H9 (cell line): ENCODE measurements at regions not wholly inside any gene's neighbourhood (a gene's known extent, or its start where the extent isn't known, plus 50 kb on each side); places are given as distances from the start of the nearest gene placed in this dataset.
A peak's percentile ranks its signal among the peaks of the same experiment; 100 is the strongest.

ENCODE experiments used
- DNase-seq: peaks from one replicate; pipeline ENCODE4 v3.0.0-alpha.2; 2017
- H2AFZ ChIP-seq: one replicate; pipeline ENCODE4 v1.6.1; 2013; ENCODE audit warnings: mild to moderate bottlenecking, low read length, control low read depth, moderate library complexity
- H2AK5ac ChIP-seq: 2 replicates; pipeline ENCODE4 v1.6.1; 2013; ENCODE audit warnings: low read length, control low read depth, mixed read lengths; ENCODE audit not compliant: insufficient read length
- H2BK120ac ChIP-seq: one replicate; pipeline ENCODE4 v1.6.1; 2013; ENCODE audit warnings: low read depth, mild to moderate bottlenecking, low read length, control low read depth, inconsistent platforms; ENCODE audit not compliant: poor library complexity, severe bottlenecking
- H2BK12ac ChIP-seq: 2 replicates; pipeline ENCODE4 v1.6.1; 2013; ENCODE audit warnings: low read length, control low read depth, mixed read lengths, low read depth; ENCODE audit not compliant: insufficient read length
- H2BK15ac ChIP-seq: 2 replicates; pipeline ENCODE4 v1.6.1; 2013; ENCODE audit warnings: low read depth, low read length, control low read depth
- H2BK20ac ChIP-seq: one replicate; pipeline ENCODE4 v1.6.1; 2013; ENCODE audit warnings: low read depth, mild to moderate bottlenecking, low read length, control low read depth, inconsistent platforms; ENCODE audit not compliant: poor library complexity, severe bottlenecking
- H2BK5ac ChIP-seq: 2 replicates; pipeline ENCODE4 v1.6.1; 2013; ENCODE audit warnings: low read length, control low read depth, mixed read lengths; ENCODE audit not compliant: insufficient read length
- H3K14ac ChIP-seq: 2 replicates; pipeline ENCODE4 v1.6.1; 2013; ENCODE audit warnings: low read length, control low read depth; ENCODE audit not compliant: insufficient read depth
- H3K18ac ChIP-seq: 2 replicates; pipeline ENCODE4 v1.6.1; 2013; ENCODE audit warnings: low read depth, mild to moderate bottlenecking, mixed read lengths, low read length, control low read depth; ENCODE audit not compliant: insufficient read length
- H3K23ac ChIP-seq: 2 replicates; pipeline ENCODE4 v1.6.1; 2013; ENCODE audit warnings: low read length, control low read depth, mixed read lengths, low read depth; ENCODE audit not compliant: insufficient read length
- H3K23me2 ChIP-seq: 2 replicates; pipeline ENCODE4 v1.6.1; 2013; ENCODE audit warnings: low read depth, mild to moderate bottlenecking, mixed read lengths, low read length, control low read depth; ENCODE audit not compliant: insufficient read length, poor library complexity, severe bottlenecking
- H3K27ac ChIP-seq: 2 replicates; pipeline ENCODE4 v1.5.1; 2013; ENCODE audit warnings: low read length, control low read depth, mixed read lengths, low read depth; ENCODE audit not compliant: insufficient read length
- H3K27me3 ChIP-seq: 2 replicates; pipeline ENCODE4 v1.6.1; 2013; ENCODE audit warnings: low read length, control low read depth, inconsistent platforms; ENCODE audit not compliant: insufficient read depth
- H3K4ac ChIP-seq: 2 replicates; pipeline ENCODE4 v1.6.1; 2013; ENCODE audit warnings: low read depth, mild to moderate bottlenecking, control low read depth, inconsistent platforms, low read length, moderate library complexity
- H3K4me1 ChIP-seq: 2 replicates; pipeline ENCODE4 v1.6.1; 2013; ENCODE audit warnings: low read length, control low read depth, inconsistent platforms; ENCODE audit not compliant: insufficient read depth
- H3K4me2 ChIP-seq: 2 replicates; pipeline ENCODE4 v1.6.1; 2013; ENCODE audit warnings: low read length, control low read depth, mixed read lengths; ENCODE audit not compliant: insufficient read length, insufficient read depth
- H3K56ac ChIP-seq: 2 replicates; pipeline ENCODE4 v1.6.1; 2013; ENCODE audit warnings: low read depth, mild to moderate bottlenecking, mixed read lengths, low read length, control low read depth; ENCODE audit not compliant: insufficient read length
- H3K79me1 ChIP-seq: 2 replicates; pipeline ENCODE4 v1.6.1; 2013; ENCODE audit warnings: low read depth, mild to moderate bottlenecking, moderate library complexity, low read length, control low read depth, inconsistent platforms; ENCODE audit not compliant: insufficient read depth, poor library complexity, severe bottlenecking
- H3K79me2 ChIP-seq: 2 replicates; pipeline ENCODE4 v1.6.1; 2013; ENCODE audit warnings: low read length, control low read depth, inconsistent platforms; ENCODE audit not compliant: insufficient read depth
- H3K9ac ChIP-seq: 2 replicates; pipeline ENCODE4 v1.6.1; 2013; ENCODE audit warnings: low read length, control low read depth, mixed read lengths; ENCODE audit not compliant: insufficient read length; ENCODE audit errors: extremely low read depth
- H3K9me3 ChIP-seq: one replicate; pipeline ENCODE4 v1.6.1; 2013; ENCODE audit warnings: low read depth, low read length, inconsistent platforms; ENCODE audit not compliant: control insufficient read depth
- H3T11ph ChIP-seq: one replicate; pipeline ENCODE4 v1.6.1; 2013; ENCODE audit warnings: mild to moderate bottlenecking, low read length, control low read depth, inconsistent platforms
- H4K20me1 ChIP-seq: one replicate; pipeline ENCODE4 v1.6.1; 2013; ENCODE audit not compliant: control insufficient read depth, insufficient read length, insufficient read depth
- H4K5ac ChIP-seq: 2 replicates; pipeline ENCODE4 v1.6.1; 2013; ENCODE audit warnings: low read depth, mild to moderate bottlenecking, mixed read lengths, low read length, control low read depth; ENCODE audit not compliant: insufficient read length
- H4K8ac ChIP-seq: replicated peaks from 2 replicates; pipeline ENCODE4 v1.6.1; 2013; ENCODE audit warnings: low read length, control low read depth, mixed read lengths, low read depth; ENCODE audit not compliant: insufficient read length
- H4K91ac ChIP-seq: 2 replicates; pipeline ENCODE4 v1.6.1; 2013; ENCODE audit warnings: low read depth, mild to moderate bottlenecking, moderate library complexity, mixed read lengths, low read length, control low read depth; ENCODE audit not compliant: insufficient read length
- H3K27ac Mint-ChIP-seq, 3 experiments: 2 replicates in 2 of 3; 3 replicates in 1 of 3; pipeline ENCODE4 v1.8.0; 2020 to 2021; ENCODE audit warnings: mixed read lengths in 3 of 3, mild to moderate bottlenecking in 1 of 3, moderate library complexity in 1 of 3
- H3K27me3 Mint-ChIP-seq: 2 replicates; pipeline ENCODE4 v1.8.0; 2021; ENCODE audit warnings: low read depth, mild to moderate bottlenecking, moderate library complexity, mixed read lengths
- H3K36me3 Mint-ChIP-seq, 3 experiments: 2 replicates in 2 of 3; 3 replicates in 1 of 3; pipeline ENCODE4 v1.8.0; 2020 to 2021; ENCODE audit warnings: low read depth in 3 of 3, mixed read lengths in 3 of 3; ENCODE audit not compliant: insufficient read depth in 1 of 3
- H3K4me1 Mint-ChIP-seq, 2 experiments: 2 replicates each; pipeline ENCODE4 v1.8.0; 2020; ENCODE audit warnings: mixed read lengths in 2 of 2
- H3K4me3 Mint-ChIP-seq, 2 experiments: 2 replicates in 1 of 2; 3 replicates in 1 of 2; pipeline ENCODE4 v1.8.0; 2020 to 2021; ENCODE audit warnings: mild to moderate bottlenecking in 2 of 2, mixed read lengths in 2 of 2, moderate library complexity in 1 of 2
- H3K9me3 Mint-ChIP-seq, 2 experiments: 2 replicates in 1 of 2; 3 replicates in 1 of 2; pipeline ENCODE4 v1.8.0; 2020; ENCODE audit warnings: mild to moderate bottlenecking in 2 of 2, mixed read lengths in 2 of 2, moderate library complexity in 1 of 2
- WGBS: extraction: QIAGEN DNeasy Blood & Tissue Kit; methylation state at CpG from one replicate; pipeline ENCODE4 v1.1.7; 2013; ENCODE audit warnings: missing lambda C conversion rate, low lambda C conversion rate, mixed read lengths; ENCODE audit not compliant: insufficient read length; ENCODE audit errors: extremely low coverage; 5-methylcytosine and 5-hydroxymethylcytosine counted together
- TF ChIP-seq, protein P1 (sequence below): fragments of 200-600 bp; sonication (generic); conservative IDR thresholded peaks from 3 replicates; pipeline ENCODE4 v1.8.0; 2021; ENCODE audit warnings: antibody characterized with exemption, mild to moderate bottlenecking

GRCh38 chr5:166786889-166787288 lies 1504.6 kb upstream of the WWC1 start:
- peak overlapping the region in 1 of 3 experiments; percentile 13; a peak in 1 of 7 replicates for H3K27ac Mint-ChIP-seq
- no peak overlapping the region for H2BK120ac ChIP-seq

More at GRCh38 chr5:166786889-166787288, 1504.6 kb upstream of the WWC1 start:
- no CpG with 5 or more reads among the region's 8 CpGs for WGBS
- Histone ChIP-seq H4K8ac (no peak overlapping the region), H2BK5ac (no peak overlapping the region), H3K9ac (no peak overlapping the region), H3T11ph (no peak overlapping the region), H2AK5ac (no peak overlapping the region), H2BK20ac (no peak overlapping the region), H3K79me2 (no peaks in the 10 kb centered on the region), H3K4ac (no peak overlapping the region), H3K23ac (no peak overlapping the region), H3K79me1 (no peaks in the 10 kb centered on the region), H3K27me3 (no peaks in the 10 kb centered on the region), H2BK12ac (no peak overlapping the region), H4K91ac (no peak overlapping the region), H3K56ac (no peak overlapping the region), H2BK15ac (no peak overlapping the region), H3K9me3 (no peaks in the 10 kb centered on the region), H3K4me1 (no peaks in the 10 kb centered on the region), H4K5ac (no peak overlapping the region), H3K18ac (no peak overlapping the region), H3K23me2 (no peaks in the 10 kb centered on the region), H3K27ac (no peak overlapping the region), H3K4me2 (no peak overlapping the region), H3K14ac (no peak overlapping the region), H2AFZ (no peak overlapping the region), H4K20me1 (no peaks in the 10 kb centered on the region)
- Mint-ChIP-seq H3K4me1 (peaks cover 13 to 17% of the 10 kb centered on the region in 2 experiments), H3K9me3 (0 out of 5 replicates have a peak, but pooled peaks cover 0 to 3% of the 10 kb centered on the region in 2 experiments), H3K4me3 (no peak overlapping the region), H3K27me3 (peaks cover 5% of the 10 kb centered on the region), H3K36me3 (no peaks in the 10 kb centered on the region; a peak in 2 of 7 replicates)
- DNase-seq: no peak
- TF ChIP-seq, protein P1, sequence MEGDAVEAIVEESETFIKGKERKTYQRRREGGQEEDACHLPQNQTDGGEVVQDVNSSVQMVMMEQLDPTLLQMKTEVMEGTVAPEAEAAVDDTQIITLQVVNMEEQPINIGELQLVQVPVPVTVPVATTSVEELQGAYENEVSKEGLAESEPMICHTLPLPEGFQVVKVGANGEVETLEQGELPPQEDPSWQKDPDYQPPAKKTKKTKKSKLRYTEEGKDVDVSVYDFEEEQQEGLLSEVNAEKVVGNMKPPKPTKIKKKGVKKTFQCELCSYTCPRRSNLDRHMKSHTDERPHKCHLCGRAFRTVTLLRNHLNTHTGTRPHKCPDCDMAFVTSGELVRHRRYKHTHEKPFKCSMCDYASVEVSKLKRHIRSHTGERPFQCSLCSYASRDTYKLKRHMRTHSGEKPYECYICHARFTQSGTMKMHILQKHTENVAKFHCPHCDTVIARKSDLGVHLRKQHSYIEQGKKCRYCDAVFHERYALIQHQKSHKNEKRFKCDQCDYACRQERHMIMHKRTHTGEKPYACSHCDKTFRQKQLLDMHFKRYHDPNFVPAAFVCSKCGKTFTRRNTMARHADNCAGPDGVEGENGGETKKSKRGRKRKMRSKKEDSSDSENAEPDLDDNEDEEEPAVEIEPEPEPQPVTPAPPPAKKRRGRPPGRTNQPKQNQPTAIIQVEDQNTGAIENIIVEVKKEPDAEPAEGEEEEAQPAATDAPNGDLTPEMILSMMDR: no peak
